OCI-LY3 (cell line): ENCODE measurements at regions not wholly inside any gene's neighbourhood (a gene's known extent, or its start where the extent isn't known, plus 50 kb on each side); places are given as distances from the start of the nearest gene placed in this dataset.

Source experiments
- CTCF ChIP-seq: fragments of 200-600, 300-600 bp; sonication (generic); IDR thresholded peaks from 2 replicates; pipeline ENCODE4 v1.5.1; 2014; ENCODE audit warnings: antibody characterized with exemption, low read length, low read depth
- EZH2phosphoT487 ChIP-seq: fragments of 200-600 bp; shearing (Covaris generic); IDR thresholded peaks from 2 replicates; pipeline ENCODE4 v1.6.1; 2018; ENCODE audit warnings: antibody characterized with exemption, mixed run types, low read depth

GRCh38 chr15:69513986-69514385 is 61.4 kb downstream of the RPLP1 start:
- TF ChIP-seq CTCF = no peak
- no peak for TF ChIP-seq EZH2phosphoT487
